Suppressor macrophage treated with lipopolysaccharide for 1 hour (primary cell): ENCODE measurements at regions not wholly inside any gene's neighbourhood (a gene's known extent, or its start where the extent isn't known, plus 50 kb on each side); places are given as distances from the start of the nearest gene placed in this dataset.

ENCODE experiments used
- DNase-seq, 3 donors: peaks; one replicate each; pipeline ENCODE4 v3.0.0-alpha.2; 2020 to 2022

DNA sequence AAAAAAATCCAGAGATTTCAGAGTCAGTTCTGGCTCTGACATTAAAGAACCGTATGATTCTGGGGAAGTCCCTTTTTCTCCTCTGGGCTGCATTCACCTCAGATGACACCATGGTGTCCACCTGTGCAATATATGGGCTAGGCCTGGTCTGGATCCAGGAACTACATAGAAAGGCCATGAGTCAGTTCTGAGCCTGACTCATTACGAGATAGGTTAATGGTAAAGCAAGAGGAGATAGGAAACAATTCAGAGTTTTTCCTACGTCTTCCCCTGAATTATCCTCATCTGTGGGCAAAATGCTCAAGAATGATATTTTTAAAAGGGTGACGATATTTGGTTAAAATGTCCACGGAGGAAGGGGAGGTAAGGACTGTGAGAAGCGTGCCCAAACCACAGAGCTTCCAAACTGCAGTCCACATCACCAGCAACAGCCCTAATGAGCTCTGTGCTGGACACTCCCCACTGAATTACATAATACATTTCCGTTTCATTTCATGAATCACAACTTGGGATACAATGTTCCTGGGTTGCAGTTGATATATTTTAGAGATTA is 180.1 kb upstream of the OSR1 start:
- no peak for DNase-seq

DNA sequence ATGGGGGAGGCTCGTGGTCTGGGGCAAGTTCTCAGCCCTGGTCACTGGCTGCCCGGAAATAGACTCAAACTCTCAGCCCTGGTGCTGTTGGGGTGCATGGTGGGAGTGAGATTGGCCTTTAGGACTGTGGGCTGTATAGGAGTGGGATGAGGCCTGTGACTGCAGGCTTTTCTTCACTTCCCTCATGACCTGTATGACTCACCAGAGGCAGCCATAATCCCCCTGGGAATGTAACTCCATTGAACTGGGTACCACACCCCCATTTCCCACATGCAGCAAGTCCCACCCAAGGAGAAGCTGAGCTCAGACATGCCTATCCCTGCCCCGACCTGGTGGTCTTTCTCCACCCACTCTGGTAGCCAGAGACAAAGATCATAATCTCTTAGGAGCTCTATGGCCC is 177.7 kb upstream of the OSR1 start:
- DNase-seq, result no peak

DNA sequence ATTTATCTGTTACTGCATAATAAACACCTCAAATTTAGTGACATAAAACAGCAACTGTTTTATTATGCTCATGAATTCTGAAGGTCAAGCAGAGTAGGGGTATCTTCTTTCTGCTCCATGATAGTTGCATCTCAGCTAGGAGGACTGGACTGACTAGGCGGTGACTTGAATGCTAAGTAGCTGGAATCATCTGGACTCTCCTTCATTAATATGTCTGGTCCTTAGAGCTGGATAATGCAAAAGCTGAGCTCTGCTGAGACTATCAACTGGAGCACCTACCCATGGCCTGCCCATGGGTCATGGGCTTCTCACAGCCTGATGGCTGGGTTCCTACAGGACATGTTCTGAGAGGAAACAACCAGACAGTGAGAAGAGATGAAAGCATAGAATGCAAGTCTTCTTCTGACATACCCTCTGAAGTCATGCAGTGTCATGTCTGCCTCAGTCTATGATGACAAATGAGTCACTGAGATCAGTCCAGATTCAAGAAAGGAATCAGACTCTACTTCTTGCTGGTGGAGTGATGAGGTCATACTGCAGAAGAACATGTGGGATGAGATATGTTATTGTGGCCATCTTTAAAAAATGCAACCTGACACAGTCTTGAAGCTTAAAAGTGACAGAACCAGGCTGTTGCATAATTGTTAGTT is 174.2 kb upstream of the OSR1 start:
- no peak for DNase-seq

DNA sequence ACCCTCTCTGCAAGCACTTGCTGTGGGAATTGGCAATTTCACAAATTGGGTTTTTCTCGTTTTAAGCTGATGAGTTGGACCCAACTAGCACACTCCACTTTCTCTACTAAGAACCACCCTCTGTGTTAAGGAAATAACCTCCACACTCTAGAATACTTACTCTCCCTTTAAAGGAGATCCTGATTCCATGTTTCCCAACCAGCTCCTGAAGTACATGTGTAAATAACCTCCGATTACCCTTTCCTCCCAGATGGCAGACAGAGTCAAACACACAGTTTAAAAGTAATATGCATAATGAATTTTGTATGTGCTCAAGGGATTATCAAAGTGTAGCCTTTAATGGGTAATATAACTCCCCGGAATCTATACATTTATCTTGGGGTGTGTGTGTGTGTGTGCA is 171.3 kb upstream of the OSR1 start:
- DNase-seq, result no peak

DNA sequence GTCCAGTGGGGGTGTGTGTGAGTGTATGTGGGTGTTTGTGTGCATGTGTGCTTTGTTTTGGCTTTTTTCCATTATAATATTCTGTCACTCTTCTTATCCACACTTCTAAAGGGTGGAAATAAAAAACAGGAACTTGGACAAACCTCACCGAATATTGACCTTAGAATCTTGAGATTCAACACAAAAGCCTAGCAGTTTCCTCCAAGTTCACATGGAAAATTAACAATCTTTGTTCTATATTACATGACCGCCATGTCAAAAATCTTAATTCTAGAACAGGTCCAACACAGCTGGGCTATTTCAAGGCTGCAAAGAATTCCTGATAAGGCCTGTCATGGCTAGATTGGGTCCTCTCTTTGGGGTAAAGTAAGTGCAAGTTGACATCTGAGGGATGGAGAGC is 169.3 kb upstream of the OSR1 start:
- no peak for DNase-seq

DNA sequence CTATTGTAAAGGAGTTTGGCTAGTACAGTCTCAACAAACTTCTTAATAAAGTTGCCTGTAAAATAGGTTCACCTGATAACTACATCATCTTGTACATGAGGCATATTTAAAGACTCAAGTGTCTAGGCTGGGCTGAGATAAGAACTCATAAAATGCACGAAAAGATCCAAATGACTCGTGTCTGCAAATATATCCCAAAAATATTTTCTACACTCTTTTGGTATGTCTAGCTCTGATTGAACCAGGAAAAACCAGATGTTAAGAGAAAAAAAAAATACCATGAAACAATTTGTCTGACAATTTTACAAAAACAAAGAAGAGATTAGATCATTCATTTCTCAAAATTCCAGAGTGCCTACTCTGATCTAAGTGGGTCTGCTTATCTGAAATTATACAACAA is 166.9 kb upstream of the OSR1 start:
- DNase-seq, result no peak

DNA sequence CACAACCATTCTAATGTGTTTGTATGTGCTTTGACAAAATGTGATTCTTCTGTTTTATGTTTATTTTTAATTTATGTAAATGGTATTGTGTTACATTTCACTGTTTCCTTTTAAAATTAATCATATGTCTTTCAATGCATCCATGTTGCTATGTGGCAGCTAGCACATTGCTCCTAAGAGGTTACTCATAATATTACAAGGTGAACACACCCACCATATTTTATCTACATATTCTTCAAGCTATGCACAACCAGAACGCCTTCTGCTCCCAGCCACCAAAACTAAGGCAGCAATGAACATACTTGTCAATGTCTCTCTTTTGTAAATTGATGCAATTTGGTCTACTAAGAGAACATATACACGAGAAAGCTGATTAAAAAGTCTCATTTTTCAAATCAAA is 160.6 kb upstream of the OSR1 start:
- no peak for DNase-seq

DNA sequence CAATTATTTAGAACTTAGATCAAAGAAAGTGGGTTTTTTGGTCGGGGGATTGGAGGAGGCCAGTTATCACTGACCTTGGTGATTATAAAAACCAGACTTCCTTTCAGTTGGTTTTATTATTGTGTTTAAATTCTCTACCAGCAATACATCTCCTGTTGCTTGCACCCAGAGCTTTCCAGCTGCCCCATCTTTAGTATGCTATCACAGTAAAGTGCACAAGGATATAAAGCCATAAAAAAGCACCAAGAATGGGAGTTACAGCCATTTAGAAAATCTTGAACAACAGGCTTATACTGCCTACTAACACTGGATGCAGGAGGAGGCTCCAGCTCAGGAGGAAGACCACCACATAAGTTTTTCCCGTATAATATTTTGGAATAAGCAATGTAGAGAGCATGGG is 148.7 kb upstream of the OSR1 start:
- no peak for DNase-seq

DNA sequence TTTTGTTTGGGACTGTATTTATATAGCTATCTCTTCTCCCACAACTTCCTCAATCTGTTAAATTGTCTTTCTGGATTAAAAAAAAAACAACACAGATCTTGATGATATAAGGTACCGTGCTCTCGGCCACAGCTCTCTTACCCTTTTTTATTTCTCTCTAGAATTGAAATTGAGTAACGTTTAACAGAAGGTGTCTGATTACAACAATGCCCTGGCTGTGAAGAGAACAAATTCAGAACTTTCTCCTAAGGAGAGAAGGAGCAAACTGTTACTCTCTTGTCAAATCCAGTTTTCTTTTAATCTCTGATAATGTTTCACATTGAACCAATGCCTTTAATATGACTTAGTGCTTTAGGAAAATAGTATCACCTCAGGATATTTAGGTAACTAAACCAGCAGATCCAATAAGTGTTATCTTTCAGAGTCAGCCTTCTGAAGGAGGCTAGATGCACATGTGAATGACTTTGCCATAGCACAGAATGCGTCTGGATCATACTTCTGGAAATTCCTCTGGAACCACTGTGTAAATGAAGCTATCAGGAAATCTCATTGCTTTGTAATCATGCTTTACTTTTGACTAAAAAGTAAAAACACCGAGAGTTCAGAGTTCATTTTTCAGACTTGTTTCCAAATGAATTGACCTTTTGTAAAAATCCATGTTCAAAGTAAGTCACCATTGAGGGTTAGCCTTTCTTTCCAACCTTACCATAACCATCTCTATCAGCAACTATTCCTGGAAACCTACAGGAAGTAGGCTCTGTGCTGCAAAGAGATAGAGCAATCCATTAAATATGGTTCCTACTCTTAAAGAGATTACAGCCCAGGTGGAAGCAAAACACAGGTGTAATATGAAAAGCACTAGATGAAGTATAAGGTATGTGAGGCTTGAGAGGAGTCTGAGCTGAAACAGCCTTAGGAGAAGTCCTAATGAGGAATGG is 147.0 kb upstream of the OSR1 start:
- no peak for DNase-seq

DNA sequence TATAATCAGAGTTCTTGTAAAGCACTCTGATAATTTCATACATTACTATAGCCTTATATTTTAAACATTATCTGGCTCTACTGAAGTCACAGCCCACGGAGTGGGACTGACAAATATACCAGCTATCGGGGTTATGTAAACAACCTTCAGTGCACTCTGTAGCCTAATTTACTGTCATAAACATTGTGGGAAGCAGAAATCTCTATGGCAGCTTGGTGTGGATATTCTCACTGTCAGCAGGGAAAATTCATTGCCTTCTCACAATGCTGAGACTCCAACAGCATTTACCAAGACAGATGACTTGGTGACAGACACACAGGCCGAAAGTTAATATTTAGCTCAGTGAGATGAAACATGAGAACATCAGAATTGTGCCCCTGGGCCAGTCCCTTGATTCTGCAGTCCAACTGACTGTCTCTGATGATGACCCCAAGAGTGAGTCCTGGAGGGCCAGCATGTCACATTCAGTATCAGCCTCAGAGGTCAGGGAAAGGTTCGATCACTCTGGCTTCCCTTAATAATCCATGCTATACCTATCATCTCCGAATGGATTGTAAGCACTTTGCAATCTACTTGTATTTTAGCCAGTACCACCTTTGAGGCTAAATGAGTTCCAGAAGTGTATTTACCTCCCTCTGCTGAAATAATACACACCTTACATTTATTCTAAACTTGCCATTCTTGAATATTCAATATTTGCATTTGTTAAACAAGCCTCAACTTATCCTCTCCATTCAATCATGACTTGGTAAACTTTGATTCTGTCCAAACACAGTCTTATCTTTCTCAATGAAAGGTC is 146.2 kb upstream of the OSR1 start:
- DNase-seq, result no peak

DNA sequence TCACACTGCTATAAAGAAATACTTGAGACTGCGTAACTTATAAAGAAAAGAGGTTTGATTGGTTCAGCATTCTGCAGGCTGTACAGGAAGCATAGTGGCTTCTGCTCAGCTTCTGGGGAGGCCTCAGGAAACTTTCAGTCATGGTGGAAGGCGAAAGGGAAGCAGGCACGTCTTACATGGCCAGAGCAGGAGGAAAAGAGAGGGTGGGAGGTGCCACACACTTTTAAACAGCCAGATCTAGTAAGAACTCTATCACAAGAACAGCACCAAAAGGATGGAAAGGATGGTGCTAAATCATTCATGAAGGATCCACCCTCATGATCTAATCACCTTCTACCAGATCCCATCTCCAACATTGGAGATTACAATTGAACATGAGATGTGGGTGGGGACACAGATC is 145.5 kb upstream of the OSR1 start:
- DNase-seq, result no peak

DNA sequence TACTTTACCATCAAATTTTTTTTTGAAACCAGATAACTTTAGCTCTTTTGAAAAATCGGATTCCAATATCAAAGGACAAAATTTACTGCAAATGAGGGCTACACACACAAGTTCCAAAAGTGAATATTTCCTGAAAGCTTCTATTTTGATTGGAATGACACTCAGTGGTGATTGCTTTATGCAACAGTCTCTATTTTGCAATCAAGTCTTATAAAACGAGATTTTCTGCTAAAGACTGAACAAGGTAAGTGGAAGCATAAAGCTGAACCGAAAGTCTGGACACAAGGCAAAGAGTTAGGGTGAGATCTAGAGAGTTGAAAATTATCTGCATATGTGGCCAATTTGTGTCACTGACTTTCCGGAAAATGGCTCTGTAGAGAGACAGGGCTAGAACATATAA is 145.0 kb upstream of the OSR1 start:
- no peak for DNase-seq

DNA sequence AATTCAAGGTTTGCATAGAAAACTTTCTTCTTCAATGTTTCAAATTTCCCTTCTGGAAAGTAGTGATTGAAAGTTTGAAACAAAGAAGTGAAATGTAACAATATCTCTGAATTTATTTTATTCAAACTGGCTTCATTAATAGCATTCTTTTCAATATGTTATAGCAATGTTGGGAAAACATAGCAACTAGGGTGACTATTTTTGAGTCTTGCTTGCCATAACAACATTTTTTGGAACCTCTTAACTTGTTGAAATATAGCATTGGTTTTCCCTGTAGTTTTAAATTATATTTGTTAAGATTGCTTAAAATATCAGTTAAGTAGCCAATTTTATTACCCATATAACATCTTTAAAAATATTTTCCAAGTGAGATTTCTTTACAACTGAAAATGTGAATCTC is 141.7 kb upstream of the OSR1 start:
- no peak for DNase-seq

DNA sequence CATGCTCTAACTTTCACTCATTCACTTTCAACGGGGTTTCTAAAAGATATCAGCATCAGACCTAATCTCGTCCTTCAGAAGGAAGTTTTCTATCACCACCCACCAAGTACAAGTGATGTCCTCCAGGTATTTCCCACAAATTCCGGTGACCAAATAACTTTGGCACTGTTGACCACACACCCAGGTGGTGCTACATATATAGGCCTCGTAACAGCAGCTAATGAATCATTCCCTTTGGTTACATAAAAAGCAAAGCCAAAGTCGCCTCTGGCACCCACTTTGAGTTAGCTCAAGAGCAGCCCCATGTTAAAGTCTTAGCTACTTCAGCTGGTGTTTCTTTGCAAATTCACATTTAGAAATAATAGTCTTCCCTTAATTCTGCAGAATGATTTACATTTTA is 138.2 kb upstream of the OSR1 start:
- DNase-seq, result no peak

DNA sequence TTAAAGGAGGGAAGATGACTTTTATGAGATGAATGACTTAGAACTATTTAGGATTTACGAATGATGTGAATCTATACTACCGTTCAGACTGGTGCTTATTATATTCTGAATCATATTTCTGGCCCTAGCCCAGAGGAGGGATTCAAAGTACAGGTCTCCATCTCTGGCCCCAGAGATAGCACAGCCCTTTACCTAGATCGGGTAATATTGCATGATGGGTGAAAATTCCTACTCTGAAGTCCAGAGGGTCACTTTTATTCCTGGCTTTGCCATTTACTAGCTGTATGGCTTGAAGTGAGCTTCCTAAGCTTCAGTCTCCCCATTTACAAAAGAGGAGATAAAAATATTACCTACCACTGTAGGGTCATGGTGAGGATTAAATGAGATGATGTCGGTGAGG is 135.8 kb upstream of the OSR1 start:
- DNase-seq, result no peak

DNA sequence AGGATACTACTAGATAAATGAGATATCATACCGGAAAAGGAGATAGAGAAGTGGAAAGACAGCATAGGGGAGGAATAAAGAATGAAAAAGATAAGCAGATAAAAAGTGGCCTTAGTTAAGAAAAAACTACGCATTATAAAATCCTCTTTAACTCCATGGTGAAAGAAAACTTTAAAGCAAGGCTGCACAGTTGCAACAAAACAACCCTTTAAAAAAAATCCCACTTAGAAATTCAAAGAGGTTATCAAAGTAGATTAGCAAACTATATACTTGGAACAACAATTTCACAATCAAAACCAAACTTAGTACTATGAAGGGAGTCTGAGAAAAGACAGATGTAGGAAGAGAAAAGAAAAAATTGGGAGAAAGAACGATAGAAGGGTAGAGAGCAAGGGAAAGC is 133.4 kb upstream of the OSR1 start:
- DNase-seq, result no peak

DNA sequence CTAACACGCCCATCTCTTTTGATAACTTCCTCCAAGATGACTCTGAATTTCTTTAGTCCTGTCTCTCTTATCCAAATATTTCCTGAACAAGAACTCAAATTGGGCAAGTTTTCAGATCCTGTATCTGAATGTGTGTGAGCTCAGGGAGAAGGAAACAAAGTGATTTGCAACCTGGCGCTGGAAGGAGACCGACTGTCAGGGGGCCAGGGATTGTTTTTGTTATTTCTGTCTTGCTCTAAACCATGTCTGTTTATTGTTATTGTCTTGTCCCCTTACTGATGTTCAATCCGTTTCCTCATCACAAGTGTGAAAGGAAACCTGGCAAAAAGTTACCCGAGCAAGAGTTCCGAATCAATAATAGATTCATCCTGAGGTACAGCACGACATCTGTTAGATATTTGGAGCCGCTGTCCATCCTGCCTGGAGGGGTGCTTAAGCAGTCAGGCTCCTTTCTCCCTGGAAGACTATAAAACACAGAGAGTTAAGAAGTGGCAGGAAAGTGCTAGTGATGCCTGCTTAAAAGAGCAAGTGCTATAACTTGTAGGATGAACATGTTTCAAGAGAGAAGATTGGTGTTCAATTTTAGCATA is 132.5 kb upstream of the OSR1 start:
- DNase-seq, result no peak

DNA sequence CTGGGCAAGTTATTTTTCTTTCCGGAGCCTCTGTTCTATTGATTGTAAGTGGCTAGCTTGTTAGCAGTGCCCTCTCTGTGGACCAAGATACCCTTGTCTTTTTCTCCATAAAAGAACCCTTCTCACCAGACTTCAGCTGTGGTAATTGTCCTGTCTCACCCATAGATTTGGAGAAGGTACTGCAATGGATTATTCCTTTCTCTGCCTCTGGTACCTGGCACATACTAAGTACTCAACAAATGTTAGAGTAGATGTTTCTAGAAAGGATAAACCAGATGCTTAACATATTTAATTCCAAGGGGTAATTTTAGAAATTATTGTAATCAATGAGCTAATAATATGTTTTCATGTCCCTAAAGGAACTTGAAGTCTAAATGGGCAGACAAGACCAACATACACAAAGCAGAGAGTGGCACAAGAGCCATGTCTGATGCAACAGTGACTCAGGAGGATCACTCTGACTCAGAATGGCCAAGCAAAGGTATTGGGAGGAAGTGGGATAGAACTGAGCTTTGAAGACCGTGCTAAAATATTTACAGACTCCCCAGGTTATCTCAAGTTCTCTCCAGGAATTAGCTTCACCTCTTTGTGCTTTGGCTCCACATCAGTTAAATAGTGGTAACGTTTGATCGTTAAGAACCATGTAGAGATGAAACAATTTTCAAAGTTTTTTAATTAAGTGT is 129.7 kb upstream of the OSR1 start:
- no peak for DNase-seq

DNA sequence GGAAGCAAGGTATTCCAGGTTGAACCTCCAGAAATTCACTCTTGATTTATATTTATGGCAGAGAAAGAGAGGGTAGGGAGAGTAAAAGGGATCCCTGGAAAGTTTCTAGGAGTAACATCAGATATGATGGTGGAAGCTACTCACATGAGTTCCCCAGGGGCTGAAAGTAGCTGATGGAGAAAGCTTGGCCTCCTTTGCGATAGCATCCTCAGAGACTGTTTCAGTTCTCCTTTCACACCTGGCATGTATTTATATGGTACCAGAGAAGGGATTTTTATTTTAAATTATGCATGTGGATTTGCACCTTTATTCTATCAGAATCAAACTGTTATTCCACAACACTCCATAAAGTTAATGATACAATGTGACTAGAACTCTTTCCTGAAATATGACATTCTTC is 126.3 kb upstream of the OSR1 start:
- DNase-seq, result no peak

DNA sequence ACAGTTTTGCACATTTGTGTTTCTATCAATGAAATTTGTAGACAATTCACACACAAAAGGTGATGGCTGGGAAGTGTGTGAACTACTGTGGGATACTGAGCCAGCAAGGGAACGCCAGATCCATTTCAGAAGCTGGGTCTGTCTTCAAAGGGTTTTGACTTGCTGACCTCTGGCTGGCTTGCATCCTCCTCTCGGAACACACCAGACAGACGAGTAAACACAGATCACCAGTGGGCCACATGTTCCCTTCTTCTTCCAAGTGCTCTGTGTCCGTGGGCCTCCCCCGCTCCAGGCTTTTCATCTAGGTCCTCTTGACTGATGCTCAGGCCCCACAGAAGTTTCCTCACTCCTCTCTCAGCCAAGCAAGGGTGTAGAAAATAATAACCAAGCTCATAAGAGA is 122.2 kb upstream of the OSR1 start:
- DNase-seq, result no peak

DNA sequence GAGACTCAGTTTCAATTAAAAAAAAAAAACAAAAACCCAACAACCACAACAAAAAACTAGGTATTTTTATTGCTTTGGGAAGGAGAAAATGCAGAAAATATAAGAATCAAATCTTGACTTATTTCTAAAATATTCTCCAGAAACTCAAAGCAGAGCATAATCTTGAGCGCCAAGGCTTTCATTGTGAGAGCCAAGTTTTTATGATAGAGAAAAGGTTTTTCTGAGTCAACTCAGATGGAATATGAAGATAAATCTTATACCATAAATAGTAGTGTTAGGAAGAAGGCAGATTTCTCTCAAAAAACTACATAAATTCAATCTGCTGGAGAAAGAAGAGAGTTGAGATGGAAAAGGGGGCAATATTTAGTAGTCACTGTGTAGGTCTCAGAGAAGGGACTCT is 121.2 kb upstream of the OSR1 start:
- DNase-seq, result no peak

DNA sequence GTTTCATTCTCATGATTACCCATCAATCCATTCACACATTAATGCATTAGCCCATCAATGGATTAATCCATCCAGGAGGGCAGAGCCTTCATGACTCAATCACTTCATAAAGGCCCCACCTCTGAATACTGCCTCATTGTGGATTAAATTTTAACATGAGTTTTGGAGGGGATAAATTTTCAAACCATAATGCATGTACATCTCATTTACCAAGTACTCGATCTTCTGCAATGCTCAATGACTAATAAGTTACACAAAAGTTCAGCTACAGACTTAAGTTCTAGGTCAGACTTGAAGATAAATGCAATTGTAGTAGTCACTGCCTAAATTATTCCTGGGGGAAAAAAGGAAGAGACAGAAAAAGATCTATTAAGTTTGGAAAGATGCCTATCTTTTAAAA is 120.0 kb upstream of the OSR1 start:
- DNase-seq, result no peak

DNA sequence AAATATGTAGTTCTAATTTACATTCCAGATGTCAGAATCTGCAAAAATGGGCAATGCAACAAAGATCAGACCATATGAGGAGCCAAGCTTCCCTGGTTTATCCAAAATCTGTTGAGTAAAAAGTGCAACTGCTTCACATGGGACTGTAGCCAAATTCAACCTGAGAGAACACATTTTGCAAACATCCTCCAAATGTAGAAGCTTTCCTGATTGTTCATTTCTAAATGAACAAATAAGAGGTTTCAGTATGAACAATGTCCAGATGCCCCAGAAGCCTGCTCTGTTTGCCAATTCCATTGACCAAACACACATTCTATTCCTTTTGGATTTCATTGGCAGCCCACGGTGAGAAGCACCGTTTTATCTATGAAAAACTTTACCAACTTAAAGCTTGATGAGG is 117.9 kb upstream of the OSR1 start:
- DNase-seq, result no peak
